ENCODE measurements at regions not wholly inside any gene's neighbourhood (a gene's known extent, or its start where the extent isn't known, plus 50 kb on each side); places are given as distances from the start of the nearest gene placed in this dataset.

DNA sequence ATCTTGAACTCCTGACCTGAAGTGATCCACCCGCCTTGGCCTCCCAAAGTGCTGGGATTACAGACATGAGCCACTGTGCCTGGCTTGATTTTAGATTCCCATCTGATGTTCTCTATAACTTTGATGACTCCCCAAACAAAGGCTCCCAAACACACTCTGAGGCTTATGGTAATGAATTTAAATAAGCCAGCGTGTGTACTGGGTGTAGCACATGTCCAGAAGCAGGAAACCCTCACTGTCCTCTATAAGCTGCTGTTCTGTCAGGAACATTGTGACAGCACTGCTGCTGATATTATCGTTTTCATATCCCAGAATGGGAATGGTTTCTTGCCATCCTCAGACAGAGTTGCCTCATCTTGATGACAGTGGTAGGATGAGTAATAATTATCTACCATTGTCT lies 54.1 kb upstream of the SALL4 start:
- no peak for FAIRE-seq
- H3K4me1 ChIP-seq (ENCODE audit: control insufficient read depth, extremely low read depth, insufficient read depth, low read length) = no peaks in the 10 kb centered on the region

DNA sequence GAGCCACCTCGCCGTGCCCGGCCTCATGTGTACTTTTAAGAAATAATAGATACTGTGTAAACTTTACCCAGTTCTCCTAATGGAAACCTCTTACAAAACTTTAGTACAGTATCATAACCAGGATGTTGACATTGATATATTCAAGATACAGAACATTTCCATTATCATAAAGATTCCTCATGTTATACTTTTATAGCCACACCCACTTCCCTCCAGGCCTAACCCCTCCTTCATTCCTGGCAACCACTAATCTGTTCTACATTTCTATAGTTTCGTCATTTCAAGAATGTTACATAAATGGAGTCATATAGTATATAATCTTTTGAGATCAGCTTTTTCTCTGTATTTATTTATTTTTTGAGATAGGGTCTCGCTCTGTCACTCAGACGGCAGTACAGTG lies 52.6 kb upstream of the SALL4 start:
- Histone ChIP-seq H3K79me2 (ENCODE audit: control insufficient read depth, insufficient read depth, low read length) (no peaks in the 10 kb centered on the region), H3K27ac (ENCODE audit: control insufficient read depth, insufficient read depth, low read length) (no peak overlapping the region), H3K4me3 (ENCODE audit: control insufficient read depth in 2 of 3, extremely low read depth in 1 of 3, insufficient read depth in 2 of 3, low read depth in 1 of 3, low read length in 3 of 3) (no peak overlapping the region), H3K27me3 (ENCODE audit: control insufficient read depth, extremely low read depth, insufficient read depth, low read length) (no peaks in the 10 kb centered on the region), H3K36me3 (ENCODE audit: control insufficient read depth in 2 of 2, extremely low read depth in 1 of 2, insufficient read depth in 2 of 2, low read length in 2 of 2) (no peaks in the 10 kb centered on the region), H2AFZ (ENCODE audit: control insufficient read depth, low read length) (no peak overlapping the region), H3K9ac (ENCODE audit: control insufficient read depth, extremely low read depth, insufficient read depth, low read length) (no peak overlapping the region), H3K9me1 (ENCODE audit: control insufficient read depth, extremely low read depth, insufficient read depth, low read length) (no peaks in the 10 kb centered on the region), H3K4me1 (ENCODE audit: control insufficient read depth, extremely low read depth, insufficient read depth, low read length) (no peaks in the 10 kb centered on the region), H4K20me1 (ENCODE audit: control insufficient read depth, extremely low read depth, insufficient read depth, low read length) (no peaks in the 10 kb centered on the region), H3K4me2 (ENCODE audit: control insufficient read depth, extremely low read depth, insufficient read depth, low read depth, low read length) (no peak overlapping the region), H3K9me3 (ENCODE audit: control insufficient read depth, low read depth, low read length) (no peaks in the 10 kb centered on the region)
- DNase-seq (ENCODE audit: low read depth, low spot score) = no peak
- TF ChIP-seq EZH2 (IDR thresholded peaks at IDR 0.05; ENCODE audit: low read length) = no peak
- TF ChIP-seq, protein P1, sequence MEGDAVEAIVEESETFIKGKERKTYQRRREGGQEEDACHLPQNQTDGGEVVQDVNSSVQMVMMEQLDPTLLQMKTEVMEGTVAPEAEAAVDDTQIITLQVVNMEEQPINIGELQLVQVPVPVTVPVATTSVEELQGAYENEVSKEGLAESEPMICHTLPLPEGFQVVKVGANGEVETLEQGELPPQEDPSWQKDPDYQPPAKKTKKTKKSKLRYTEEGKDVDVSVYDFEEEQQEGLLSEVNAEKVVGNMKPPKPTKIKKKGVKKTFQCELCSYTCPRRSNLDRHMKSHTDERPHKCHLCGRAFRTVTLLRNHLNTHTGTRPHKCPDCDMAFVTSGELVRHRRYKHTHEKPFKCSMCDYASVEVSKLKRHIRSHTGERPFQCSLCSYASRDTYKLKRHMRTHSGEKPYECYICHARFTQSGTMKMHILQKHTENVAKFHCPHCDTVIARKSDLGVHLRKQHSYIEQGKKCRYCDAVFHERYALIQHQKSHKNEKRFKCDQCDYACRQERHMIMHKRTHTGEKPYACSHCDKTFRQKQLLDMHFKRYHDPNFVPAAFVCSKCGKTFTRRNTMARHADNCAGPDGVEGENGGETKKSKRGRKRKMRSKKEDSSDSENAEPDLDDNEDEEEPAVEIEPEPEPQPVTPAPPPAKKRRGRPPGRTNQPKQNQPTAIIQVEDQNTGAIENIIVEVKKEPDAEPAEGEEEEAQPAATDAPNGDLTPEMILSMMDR (optimal IDR thresholded peaks at IDR 0.05 in 1 of 3, IDR thresholded peaks at IDR 0.05 in 1 of 3, conservative IDR thresholded peaks at IDR 0.05 in 1 of 3; ENCODE audit: extremely low read depth in 1 of 3, insufficient read depth in 2 of 3, low read length in 3 of 3) = no peak
- FAIRE-seq = no peak
- dilution Hi-C loops (cut with MboI; ENCODE audit: extremely low pct_ligation_motif_present, low sequenced_read_pairs) = no loop called here

More for the DNA sequence above, 54.1 kb upstream of the SALL4 start:
- Histone ChIP-seq H3K36me3 (ENCODE audit: control insufficient read depth in 2 of 2, extremely low read depth in 1 of 2, insufficient read depth in 2 of 2, low read length in 2 of 2) (no peaks in the 10 kb centered on the region), H3K9ac (ENCODE audit: control insufficient read depth, extremely low read depth, insufficient read depth, low read length) (no peak overlapping the region), H2AFZ (ENCODE audit: control insufficient read depth, low read length) (no peak overlapping the region), H3K4me3 (ENCODE audit: control insufficient read depth in 2 of 3, extremely low read depth in 1 of 3, insufficient read depth in 2 of 3, low read depth in 1 of 3, low read length in 3 of 3) (no peak overlapping the region), H3K4me2 (ENCODE audit: control insufficient read depth, extremely low read depth, insufficient read depth, low read depth, low read length) (no peak overlapping the region), H4K20me1 (ENCODE audit: control insufficient read depth, extremely low read depth, insufficient read depth, low read length) (no peaks in the 10 kb centered on the region), H3K27me3 (ENCODE audit: control insufficient read depth, extremely low read depth, insufficient read depth, low read length) (no peaks in the 10 kb centered on the region), H3K79me2 (ENCODE audit: control insufficient read depth, insufficient read depth, low read length) (no peaks in the 10 kb centered on the region), H3K27ac (ENCODE audit: control insufficient read depth, insufficient read depth, low read length) (no peak overlapping the region), H3K9me3 (ENCODE audit: control insufficient read depth, low read depth, low read length) (no peaks in the 10 kb centered on the region), H3K9me1 (ENCODE audit: control insufficient read depth, extremely low read depth, insufficient read depth, low read length) (no peaks in the 10 kb centered on the region)
- dilution Hi-C loops (cut with MboI; ENCODE audit: extremely low pct_ligation_motif_present, low sequenced_read_pairs) = no loop called here
- no peak for DNase-seq (ENCODE audit: low read depth, low spot score)
- no peak for TF ChIP-seq EZH2 (IDR thresholded peaks at IDR 0.05; ENCODE audit: low read length)
- TF ChIP-seq, protein P1 (optimal IDR thresholded peaks at IDR 0.05 in 1 of 3, IDR thresholded peaks at IDR 0.05 in 1 of 3, conservative IDR thresholded peaks at IDR 0.05 in 1 of 3; ENCODE audit: extremely low read depth in 1 of 3, insufficient read depth in 2 of 3, low read length in 3 of 3) = no peak

Small RNA genes in the stretch of these regions (small RNA-seq; reads per million reads assigned to genes)
- 0 reads per million in 3 experiments for gene RNU6-347P (ENCODE audit: insufficient read length in 3 of 3, low read depth in 3 of 3, low replicate concordance in 1 of 3)
- 0 to 0.25 (median 0) reads per million in 3 experiments for gene RNU7-6P (ENCODE audit: insufficient read length in 3 of 3, low read depth in 3 of 3, low replicate concordance in 1 of 3)
